ENCODE measurements at regions not wholly inside any gene's neighbourhood (a gene's known extent, or its start where the extent isn't known, plus 50 kb on each side); places are given as distances from the start of the nearest gene placed in this dataset.

GRCh38 chr4:163747886-163748285 lies 253.4 kb downstream of the TMA16 start:
- Histone ChIP-seq H3K79me2 (replicated peaks; ENCODE audit: insufficient read depth, low read length) (no peaks in the 10 kb centered on the region), H3K9me2 (ENCODE audit: insufficient read depth, low read length) (no peaks in the 10 kb centered on the region), H3K9me3 (ENCODE audit: low read length) (peaks cover 4% of the 10 kb centered on the region), H3K27me3 (ENCODE audit: insufficient read depth, low read depth, low read length) (no peaks in the 10 kb centered on the region), H3K4me2 (ENCODE audit: low read length) (no peak overlapping the region), H4K20me1 (ENCODE audit: insufficient read depth) (no peaks in the 10 kb centered on the region), H3F3A (ENCODE audit: insufficient read depth, low read length, poor library complexity, severe bottlenecking) (no peaks in the 10 kb centered on the region), H3K36me3 (ENCODE audit: insufficient read depth, low read length) (no peaks in the 10 kb centered on the region), H2AFZ (ENCODE audit: low read depth, low read length) (no peak overlapping the region), H3K9ac (ENCODE audit: low read length) (no peak overlapping the region), H3K4me3 (ENCODE audit: low read length) (no peak overlapping the region), H3K27ac (ENCODE audit: low read length) (no peak overlapping the region)
- no peak for TF ChIP-seq EZH2 (IDR thresholded peaks at IDR 0.05; ENCODE audit: borderline replicate concordance, insufficient read depth, low read length, poor library complexity, severe bottlenecking)
- no peak for TF ChIP-seq SMC3 (conservative IDR thresholded peaks at IDR 0.05; ENCODE audit: poor library complexity)
- TF ChIP-seq RAD21 (conservative IDR thresholded peaks at IDR 0.05) = no peak
- no peak for TF ChIP-seq TAF1 (IDR thresholded peaks at IDR 0.05; ENCODE audit: low read depth)
- TF ChIP-seq REST (IDR thresholded peaks at IDR 0.05; ENCODE audit: borderline replicate concordance) = no peak
- TF ChIP-seq MXI1 (conservative IDR thresholded peaks at IDR 0.05; ENCODE audit: poor library complexity, severe bottlenecking) = no peak
- no peak for TF ChIP-seq EP300 (conservative IDR thresholded peaks at IDR 0.05; ENCODE audit: poor library complexity, severe bottlenecking)
- no peak for TF ChIP-seq POLR2AphosphoS5 (IDR thresholded peaks at IDR 0.05)
- TF ChIP-seq CTCF (IDR thresholded peaks at IDR 0.05; ENCODE audit: poor library complexity, severe bottlenecking) = no peak

- TF ChIP-seq RAD21 (conservative IDR thresholded peaks at IDR 0.05) (no peak), TAF1 (IDR thresholded peaks at IDR 0.05; ENCODE audit: low read depth) (no peak), REST (IDR thresholded peaks at IDR 0.05; ENCODE audit: borderline replicate concordance) (no peak), EZH2 (IDR thresholded peaks at IDR 0.05; ENCODE audit: borderline replicate concordance, insufficient read depth, low read length, poor library complexity, severe bottlenecking) (no peak), CTCF (IDR thresholded peaks at IDR 0.05; ENCODE audit: poor library complexity, severe bottlenecking) (no peak), SMC3 (conservative IDR thresholded peaks at IDR 0.05; ENCODE audit: poor library complexity) (no peak), MXI1 (conservative IDR thresholded peaks at IDR 0.05; ENCODE audit: poor library complexity, severe bottlenecking) (no peak), EP300 (conservative IDR thresholded peaks at IDR 0.05; ENCODE audit: poor library complexity, severe bottlenecking) (no peak), POLR2AphosphoS5 (IDR thresholded peaks at IDR 0.05) (no peak)
- no peak overlapping the region for H3K27ac ChIP-seq (ENCODE audit: low read length)
- no peaks in the 10 kb centered on the region for H3K36me3 ChIP-seq (ENCODE audit: insufficient read depth, low read length)
- H3K9me2 ChIP-seq (ENCODE audit: insufficient read depth, low read length) = no peaks in the 10 kb centered on the region
- H2AFZ ChIP-seq (ENCODE audit: low read depth, low read length) = no peak overlapping the region
- no peaks in the 10 kb centered on the region for H4K20me1 ChIP-seq (ENCODE audit: insufficient read depth)
- no peak overlapping the region for H3K4me3 ChIP-seq (ENCODE audit: low read length)
- no peak overlapping the region for H3K9ac ChIP-seq (ENCODE audit: low read length)
- H3F3A ChIP-seq (ENCODE audit: insufficient read depth, low read length, poor library complexity, severe bottlenecking) = no peaks in the 10 kb centered on the region
- no peaks in the 10 kb centered on the region for H3K79me2 ChIP-seq (replicated peaks; ENCODE audit: insufficient read depth, low read length)
- H3K9me3 ChIP-seq (ENCODE audit: low read length) = peaks cover 4% of the 10 kb centered on the region
- H3K4me2 ChIP-seq (ENCODE audit: low read length) = no peak overlapping the region
- no peaks in the 10 kb centered on the region for H3K27me3 ChIP-seq (ENCODE audit: insufficient read depth, low read depth, low read length)
Measured at GRCh38 chr4:163748449-163748848, 254.0 kb downstream of the TMA16 start.
